HT1080 (cell line): ENCODE measurements at regions not wholly inside any gene's neighbourhood (a gene's known extent, or its start where the extent isn't known, plus 50 kb on each side); places are given as distances from the start of the nearest gene placed in this dataset.

ENCODE experiments used
- DNase-seq: peaks from one replicate; pipeline ENCODE4 v3.0.0-alpha.2; 2015; ENCODE audit warnings: low read depth

GRCh38 chr11:123304828-123305466, 109.9 kb upstream of the CLMP start:
- no peak for DNase-seq

- no peak for DNase-seq
Observed at GRCh38 chr11:123303924-123304323, 108.9 kb upstream of the CLMP start.

GRCh38 chr11:123302751-123303195, 107.7 kb upstream of the CLMP start:
- DNase-seq = peak; percentile 60

DNA sequence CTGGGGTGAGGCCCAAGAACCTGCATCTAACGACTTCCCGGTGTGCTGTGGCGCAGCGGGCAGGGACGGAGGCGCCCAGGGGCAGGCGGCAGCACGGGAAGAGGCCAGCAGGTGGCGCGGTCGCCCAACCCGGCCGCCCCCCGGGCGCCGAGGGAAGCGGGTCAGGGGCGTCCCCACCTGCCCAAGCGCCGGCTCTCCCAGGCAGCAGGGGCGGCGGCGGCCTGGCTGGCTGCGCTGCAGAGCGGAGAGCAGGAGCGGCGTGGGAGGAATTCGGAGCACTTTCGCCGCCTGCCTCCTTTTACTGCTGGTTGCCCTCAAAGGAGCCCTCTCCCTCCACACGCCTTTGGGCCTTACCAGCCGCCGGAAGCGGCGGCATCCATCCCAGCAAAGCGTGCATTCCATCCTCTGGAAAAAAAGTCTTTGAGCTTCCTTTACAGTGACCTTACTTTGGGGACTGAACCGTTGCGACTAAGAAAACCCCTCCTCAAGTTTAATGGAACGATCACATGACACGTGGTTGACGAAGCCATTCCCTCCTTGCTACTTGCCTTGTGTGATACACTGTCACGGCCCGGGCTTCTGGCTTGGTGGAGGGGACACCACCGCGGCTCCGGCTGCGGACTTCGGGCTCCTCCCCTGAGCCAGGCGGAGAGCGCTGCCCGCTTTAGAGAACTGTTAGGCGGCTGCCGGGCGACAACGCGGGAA, 106.8 kb upstream of the CLMP start:
- peak; percentile 60 for DNase-seq

DNA sequence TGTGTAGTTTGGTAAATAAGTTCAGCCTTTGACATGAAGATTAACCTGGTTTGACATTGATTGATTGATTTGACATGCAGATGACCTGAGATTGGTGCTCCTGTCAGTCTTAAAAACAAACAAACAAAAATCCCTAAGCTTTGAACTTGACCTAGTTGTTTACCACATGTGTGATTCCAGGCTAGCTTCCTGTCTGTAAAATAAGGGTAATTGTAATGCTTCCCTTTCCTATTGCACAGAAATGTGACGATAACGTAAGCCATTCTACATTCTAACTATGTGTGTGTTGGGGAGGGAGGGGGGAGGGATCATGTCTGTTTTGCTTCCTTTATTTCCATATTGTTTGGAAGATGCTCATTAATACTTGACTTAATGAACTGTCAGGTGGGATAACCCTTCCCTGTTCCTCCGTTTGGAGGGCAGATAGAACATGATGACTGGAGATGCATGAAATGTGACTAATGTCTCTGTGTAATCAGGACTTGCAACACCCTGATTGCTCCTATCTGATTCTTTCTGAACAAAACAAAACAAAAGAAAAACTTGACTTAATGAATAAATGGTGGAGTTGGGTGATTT, 106.1 kb upstream of the CLMP start:
- DNase-seq = peak; percentile 25

- DNase-seq = no peak
Observed at GRCh38 chr11:123299721-123300120, 104.7 kb upstream of the CLMP start.

GRCh38 chr11:123298488-123299447, 103.7 kb upstream of the CLMP start:
- no peak for DNase-seq

GRCh38 chr11:123292647-123293046, 97.6 kb upstream of the CLMP start:
- DNase-seq = no peak

DNA sequence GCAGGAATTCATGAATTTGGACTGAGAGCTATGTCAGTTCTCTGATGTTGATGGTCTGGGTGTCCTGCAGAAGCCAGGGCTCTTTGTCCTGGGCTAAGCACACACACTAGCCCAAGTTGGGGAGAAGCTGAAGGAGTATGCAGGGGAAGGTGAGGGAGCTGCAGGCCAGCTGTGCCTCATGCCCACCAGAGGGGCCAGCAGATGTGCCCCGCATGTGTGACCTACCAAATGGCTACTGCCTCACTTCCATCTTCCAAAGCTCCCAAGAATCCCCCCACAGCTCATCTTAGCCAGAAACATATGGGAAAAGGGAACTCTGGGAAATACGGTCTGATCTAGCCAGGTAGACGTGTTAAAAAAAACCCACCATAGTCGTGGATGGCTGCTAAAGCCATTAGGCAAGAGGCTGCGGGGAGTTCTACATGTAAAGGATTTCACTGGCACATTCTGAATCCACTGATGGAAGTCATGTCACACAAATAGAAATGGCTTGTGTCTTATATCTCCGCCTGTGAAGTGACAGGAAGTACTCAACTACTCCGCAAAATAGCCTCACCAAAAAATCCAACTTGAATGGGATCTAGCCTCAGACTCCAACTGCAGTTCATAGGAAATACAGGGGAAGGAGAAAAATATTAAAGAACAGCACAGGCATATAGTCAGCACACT, 96.3 kb upstream of the CLMP start:
- no peak for DNase-seq

- no peak for DNase-seq
Observed at GRCh38 chr11:123286761-123287160, 91.7 kb upstream of the CLMP start.

DNA sequence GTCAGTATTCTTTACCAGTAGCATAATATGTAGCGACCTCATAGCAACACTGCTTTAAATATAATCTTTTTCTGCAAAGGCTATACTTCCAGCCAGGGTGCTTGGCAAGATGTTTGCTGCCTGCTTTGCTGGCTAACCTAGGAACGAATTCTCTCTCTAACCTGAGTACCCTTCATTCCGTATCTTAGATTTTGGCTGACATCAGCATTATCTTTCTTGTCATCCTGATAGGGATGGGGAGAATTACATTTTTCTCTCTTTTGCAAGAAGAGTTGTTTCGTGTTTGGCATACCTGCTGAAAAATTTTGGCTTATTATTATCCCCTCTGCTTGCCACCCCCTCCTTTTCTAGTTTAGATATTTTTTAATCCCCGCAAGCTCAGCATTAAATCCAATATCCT, 91.2 kb upstream of the CLMP start:
- no peak for DNase-seq

DNA sequence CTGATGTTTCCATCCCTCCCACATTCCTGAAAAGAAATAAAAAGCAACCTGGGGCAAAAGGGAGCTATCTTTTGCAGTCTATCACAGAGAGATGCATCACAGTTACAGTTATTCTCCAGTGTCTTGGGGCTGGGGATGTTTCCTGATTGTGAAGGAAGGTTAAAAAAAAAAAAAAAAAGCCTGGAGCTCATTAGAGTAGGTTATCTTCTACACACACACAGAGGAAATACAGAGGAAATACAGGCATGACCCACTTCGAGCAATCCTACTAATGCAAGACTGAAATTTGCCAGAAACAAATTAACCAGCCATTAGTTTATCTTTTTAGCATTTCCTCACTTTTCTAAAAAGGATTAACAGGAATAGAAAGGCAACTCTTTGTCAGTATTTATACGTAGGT, 89.4 kb upstream of the CLMP start:
- no peak for DNase-seq

DNA sequence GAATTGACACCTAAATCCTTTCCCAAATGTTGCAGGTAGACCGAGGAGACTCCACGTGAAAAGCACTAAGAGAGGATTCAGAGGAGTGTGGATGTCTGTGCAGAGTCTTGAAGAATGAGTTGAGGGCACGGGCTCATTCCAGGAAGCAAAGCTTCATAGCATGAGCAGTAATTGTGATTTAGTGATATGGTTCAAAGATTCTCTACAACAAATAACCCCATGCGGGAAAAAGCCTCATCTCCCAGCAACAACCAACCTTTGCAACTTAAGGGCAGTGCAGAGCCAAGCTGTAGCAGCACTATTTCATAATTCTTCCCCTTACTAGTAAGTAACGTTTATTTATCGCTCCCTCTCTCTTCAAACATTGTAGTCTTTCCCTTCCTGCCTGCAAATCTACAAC, 87.5 kb upstream of the CLMP start:
- DNase-seq = no peak

DNA sequence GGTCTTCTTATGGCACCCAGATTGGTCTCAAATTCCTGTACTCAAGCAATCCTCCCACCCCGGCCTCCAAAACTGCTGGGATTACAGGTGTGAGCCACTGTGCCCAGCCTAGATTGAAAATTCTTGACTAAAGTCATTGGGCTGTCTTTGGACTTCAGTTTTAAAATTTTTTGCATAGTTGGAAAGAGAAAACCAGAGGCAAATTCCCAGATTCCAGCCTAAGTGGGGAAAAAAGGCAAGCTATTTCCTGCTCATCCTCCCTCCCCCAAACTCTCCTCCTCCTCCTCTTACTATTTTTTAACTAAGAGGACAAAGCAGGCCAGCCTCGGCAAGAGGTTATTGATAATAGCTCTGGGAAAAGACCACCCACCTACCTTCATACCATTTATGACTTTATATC, 78.6 kb upstream of the CLMP start:
- DNase-seq = no peak

DNA sequence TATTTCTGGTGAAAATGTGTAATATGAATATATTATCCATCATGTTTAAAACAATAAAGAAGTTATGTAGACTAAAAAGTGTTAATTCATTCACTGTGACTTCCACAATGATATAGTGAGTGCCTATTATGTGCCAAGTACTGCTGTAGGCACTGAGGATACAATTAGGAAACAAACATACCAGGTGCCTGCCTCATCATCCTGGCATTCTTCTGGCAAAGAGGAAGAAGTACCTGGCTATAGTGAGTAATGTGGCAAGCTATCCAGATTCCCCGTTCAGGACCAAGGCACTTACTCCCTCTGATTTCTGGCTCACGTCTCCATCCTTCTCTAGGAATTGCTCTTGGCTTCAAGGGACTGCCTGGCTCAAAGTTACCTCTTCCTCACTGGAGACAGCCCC, 77.5 kb upstream of the CLMP start:
- DNase-seq = no peak

DNA sequence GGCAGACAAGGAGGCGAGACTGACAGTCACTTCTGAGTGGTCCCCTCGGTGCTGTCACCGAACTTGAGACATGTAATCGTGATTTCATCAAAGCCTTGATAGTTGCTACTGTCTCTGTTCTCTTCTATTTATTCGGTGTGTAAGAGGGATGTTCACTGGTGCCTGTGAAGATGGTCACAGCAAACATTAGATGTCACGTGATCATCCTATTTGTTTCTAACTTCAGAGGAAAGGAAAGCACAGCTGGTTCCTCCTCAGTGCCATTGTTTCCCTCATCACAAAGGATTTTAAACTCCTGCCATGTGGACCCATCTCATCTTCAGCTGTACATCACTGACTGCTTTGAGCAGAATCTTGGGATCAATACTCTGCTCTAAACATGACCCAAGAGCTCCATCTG, 73.1 kb upstream of the CLMP start:
- no peak for DNase-seq

DNA sequence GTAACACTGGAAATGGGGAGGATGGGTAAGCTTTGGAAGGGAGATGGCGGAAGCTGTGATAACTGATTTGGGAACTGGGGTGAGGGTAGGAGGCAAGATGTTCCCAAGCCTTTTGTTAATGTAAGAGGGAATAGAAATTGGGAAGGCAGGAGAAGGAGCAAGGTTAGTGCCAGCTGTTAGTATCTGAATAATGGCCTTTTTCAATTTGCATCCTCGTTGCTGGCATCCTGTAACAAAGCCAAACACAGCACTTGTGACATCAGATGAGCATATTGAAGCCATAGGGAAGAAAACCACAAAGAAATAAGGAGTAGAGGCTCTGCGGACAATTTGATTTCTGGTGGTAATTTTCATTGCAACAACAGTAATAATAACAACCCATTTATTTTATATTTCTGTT, 70.9 kb upstream of the CLMP start:
- no peak for DNase-seq

GRCh38 chr11:123264431-123264780, 69.4 kb upstream of the CLMP start:
- no peak for DNase-seq

- DNase-seq = peak; percentile 69
Observed at GRCh38 chr11:123261345-123262106, 66.5 kb upstream of the CLMP start.

DNA sequence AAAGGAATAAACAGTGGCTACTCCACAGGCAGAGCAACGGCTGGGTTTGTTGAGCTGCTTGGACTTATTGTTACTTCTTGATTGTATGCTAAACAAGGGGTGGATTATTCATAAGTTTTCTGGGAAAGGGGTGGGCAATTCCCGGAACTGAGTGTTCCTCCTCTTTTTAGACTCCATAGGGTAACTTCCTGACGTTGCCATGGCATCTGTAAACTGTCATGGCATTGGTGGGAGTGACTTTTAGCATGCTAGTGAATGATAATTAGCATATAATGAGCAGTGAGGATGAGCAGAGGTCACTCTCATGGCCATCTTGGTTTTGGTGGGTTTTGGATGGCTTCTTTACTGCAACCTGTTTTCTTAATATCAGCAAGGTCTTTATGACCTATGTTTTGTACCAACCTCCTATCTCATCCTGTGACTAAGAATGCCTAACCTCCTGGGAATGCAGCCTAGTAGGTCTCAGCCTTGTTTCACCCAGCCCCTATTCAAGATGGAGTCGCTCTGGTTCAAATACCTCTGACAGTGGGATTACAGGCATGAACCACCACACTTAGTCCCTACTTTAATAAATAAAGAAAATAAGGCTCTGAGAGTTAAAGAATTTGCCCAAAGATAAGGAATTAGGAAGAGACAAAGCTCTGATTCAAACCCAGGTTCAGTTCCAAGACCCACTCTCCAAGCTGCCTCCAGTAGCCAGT, 65.6 kb upstream of the CLMP start:
- no peak for DNase-seq
